ENCODE measurements at regions not wholly inside any gene's neighbourhood (a gene's known extent, or its start where the extent isn't known, plus 50 kb on each side); places are given as distances from the start of the nearest gene placed in this dataset.

GRCh38 chr5:110909950-110910349 lies 161.6 kb upstream of the TSLP start:
- Mint-ChIP-seq H3K4me1 (ENCODE audit: unreplicated experiment) (no peaks in the 10 kb centered on the region), H3K27ac (no peak overlapping the region), H3K4me3 (no peak overlapping the region), H3K27me3 (no peaks in the 10 kb centered on the region), H3K9me3 (no peaks in the 10 kb centered on the region), H3K36me3 (no peaks in the 10 kb centered on the region)
- TF ChIP-seq CTCF (conservative IDR thresholded peaks at IDR 0.05): no peak
- no peak for DNase-seq (ENCODE audit: extremely low spot score, unreplicated experiment)

GRCh38 chr5:110913221-110913620 lies 158.3 kb upstream of the TSLP start:
- H3K9me3 Mint-ChIP-seq: no peaks in the 10 kb centered on the region
- H3K4me1 Mint-ChIP-seq (ENCODE audit: unreplicated experiment): no peaks in the 10 kb centered on the region
- no peak overlapping the region for H3K27ac Mint-ChIP-seq
- no peak for DNase-seq (ENCODE audit: extremely low spot score, unreplicated experiment)
- TF ChIP-seq CTCF (conservative IDR thresholded peaks at IDR 0.05): no peak
- H3K4me3 Mint-ChIP-seq: no peak overlapping the region
- H3K27me3 Mint-ChIP-seq: no peaks in the 10 kb centered on the region
- no peaks in the 10 kb centered on the region for H3K36me3 Mint-ChIP-seq

GRCh38 chr5:110916381-110917049 lies 155.0 kb upstream of the TSLP start:
- Mint-ChIP-seq H3K36me3 (no peaks in the 10 kb centered on the region), H3K4me1 (ENCODE audit: unreplicated experiment) (no peaks in the 10 kb centered on the region), H3K27ac (no peak overlapping the region), H3K27me3 (no peaks in the 10 kb centered on the region), H3K9me3 (no peaks in the 10 kb centered on the region), H3K4me3 (no peak overlapping the region)
- no peak for DNase-seq (ENCODE audit: extremely low spot score, unreplicated experiment)
- TF ChIP-seq CTCF (conservative IDR thresholded peaks at IDR 0.05): no peak

- no peak for DNase-seq (ENCODE audit: extremely low spot score, unreplicated experiment)
- H3K9me3 Mint-ChIP-seq: no peaks in the 10 kb centered on the region
- H3K27ac Mint-ChIP-seq: no peak overlapping the region
- H3K4me3 Mint-ChIP-seq: no peak overlapping the region
- no peaks in the 10 kb centered on the region for H3K4me1 Mint-ChIP-seq (ENCODE audit: unreplicated experiment)
- no peaks in the 10 kb centered on the region for H3K27me3 Mint-ChIP-seq
- no peak for TF ChIP-seq CTCF (conservative IDR thresholded peaks at IDR 0.05)
- H3K36me3 Mint-ChIP-seq: no peaks in the 10 kb centered on the region
Measured at GRCh38 chr5:110917161-110917875, 154.2 kb upstream of the TSLP start.

- Mint-ChIP-seq H3K9me3 (no peaks in the 10 kb centered on the region), H3K4me3 (no peak overlapping the region), H3K36me3 (no peaks in the 10 kb centered on the region), H3K27me3 (no peaks in the 10 kb centered on the region), H3K4me1 (ENCODE audit: unreplicated experiment) (no peaks in the 10 kb centered on the region), H3K27ac (no peak overlapping the region)
- no peak for DNase-seq (ENCODE audit: extremely low spot score, unreplicated experiment)
- no peak for TF ChIP-seq CTCF (conservative IDR thresholded peaks at IDR 0.05)
Measured at GRCh38 chr5:110918683-110919082, 152.8 kb upstream of the TSLP start.

Measured in type B pancreatic cell (in vitro differentiated cells).